ENCODE measurements at regions not wholly inside any gene's neighbourhood (a gene's known extent, or its start where the extent isn't known, plus 50 kb on each side); places are given as distances from the start of the nearest gene placed in this dataset.

DNA sequence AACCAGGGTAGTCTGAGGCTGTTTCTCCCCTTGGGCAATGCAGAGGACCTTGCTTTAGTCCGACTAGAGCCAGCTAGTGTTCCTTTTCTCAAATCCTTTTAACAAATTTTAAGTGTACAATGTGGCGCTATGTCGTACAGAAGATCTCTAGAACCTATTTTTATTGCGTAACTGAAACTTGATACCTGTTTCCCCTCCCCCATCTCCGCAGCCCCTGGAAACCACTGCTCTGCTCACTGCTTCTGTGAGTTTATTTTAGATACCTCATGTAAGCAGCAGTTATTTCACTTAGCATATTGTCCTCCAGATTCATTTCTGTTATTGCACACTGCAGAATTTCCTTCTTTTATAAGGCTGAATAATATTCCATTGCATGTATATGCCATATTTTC lies 1092.3 kb downstream of the AACS start:
- TF ChIP-seq, protein P1, sequence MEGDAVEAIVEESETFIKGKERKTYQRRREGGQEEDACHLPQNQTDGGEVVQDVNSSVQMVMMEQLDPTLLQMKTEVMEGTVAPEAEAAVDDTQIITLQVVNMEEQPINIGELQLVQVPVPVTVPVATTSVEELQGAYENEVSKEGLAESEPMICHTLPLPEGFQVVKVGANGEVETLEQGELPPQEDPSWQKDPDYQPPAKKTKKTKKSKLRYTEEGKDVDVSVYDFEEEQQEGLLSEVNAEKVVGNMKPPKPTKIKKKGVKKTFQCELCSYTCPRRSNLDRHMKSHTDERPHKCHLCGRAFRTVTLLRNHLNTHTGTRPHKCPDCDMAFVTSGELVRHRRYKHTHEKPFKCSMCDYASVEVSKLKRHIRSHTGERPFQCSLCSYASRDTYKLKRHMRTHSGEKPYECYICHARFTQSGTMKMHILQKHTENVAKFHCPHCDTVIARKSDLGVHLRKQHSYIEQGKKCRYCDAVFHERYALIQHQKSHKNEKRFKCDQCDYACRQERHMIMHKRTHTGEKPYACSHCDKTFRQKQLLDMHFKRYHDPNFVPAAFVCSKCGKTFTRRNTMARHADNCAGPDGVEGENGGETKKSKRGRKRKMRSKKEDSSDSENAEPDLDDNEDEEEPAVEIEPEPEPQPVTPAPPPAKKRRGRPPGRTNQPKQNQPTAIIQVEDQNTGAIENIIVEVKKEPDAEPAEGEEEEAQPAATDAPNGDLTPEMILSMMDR (IDR thresholded peaks at IDR 0.05; ENCODE audit: extremely low read depth, low read depth, low read length): no peak
- H3K36me3 ChIP-seq (ENCODE audit: insufficient read depth, low read length): no peaks in the 10 kb centered on the region
- H4K20me1 ChIP-seq (ENCODE audit: insufficient read depth, low read length): no peaks in the 10 kb centered on the region
- H3K79me2 ChIP-seq (ENCODE audit: insufficient read depth, low read length): no peaks in the 10 kb centered on the region
- H3K27ac ChIP-seq (ENCODE audit: low read depth, low read length): no peak overlapping the region
- H3K27me3 ChIP-seq (ENCODE audit: insufficient read depth, low read length): no peaks in the 10 kb centered on the region
- DNase-seq (ENCODE audit: insufficient read length, low spot score, missing footprints): no peak
- H3K4me2 ChIP-seq (ENCODE audit: insufficient read depth, low read length): no peak overlapping the region
- no peaks in the 10 kb centered on the region for H3K9me3 ChIP-seq (ENCODE audit: low read depth, low read length)
- H2AFZ ChIP-seq (ENCODE audit: low read length): no peak overlapping the region
- H3K4me1 ChIP-seq (ENCODE audit: insufficient read depth, low read length): no peaks in the 10 kb centered on the region
- no peak overlapping the region for H3K4me3 ChIP-seq (ENCODE audit: insufficient read depth, low read length)

DNA sequence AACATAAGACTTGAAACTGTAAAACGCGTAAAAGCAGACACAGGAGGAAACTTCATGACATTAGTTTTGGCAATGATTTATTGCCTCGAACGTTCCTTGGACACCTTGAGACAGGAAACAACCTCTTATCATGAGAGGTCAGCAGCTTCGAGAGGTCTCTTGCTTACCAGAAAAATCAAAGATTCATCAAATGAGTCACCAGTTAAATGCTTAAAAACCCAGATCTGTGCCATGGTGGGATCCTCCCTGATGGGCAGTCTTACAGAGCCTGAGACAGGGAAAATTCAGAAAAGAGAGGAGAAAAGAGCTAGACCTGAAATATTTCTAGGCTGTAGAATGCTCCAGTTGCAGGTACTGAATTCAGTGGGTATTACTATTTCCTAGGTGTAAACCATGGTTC lies 1093.9 kb downstream of the AACS start:
- H3K4me3 ChIP-seq (ENCODE audit: insufficient read depth, low read length): no peak overlapping the region
- no peaks in the 10 kb centered on the region for H3K79me2 ChIP-seq (ENCODE audit: insufficient read depth, low read length)
- H3K27me3 ChIP-seq (ENCODE audit: insufficient read depth, low read length): no peaks in the 10 kb centered on the region
- H2AFZ ChIP-seq (ENCODE audit: low read length): no peak overlapping the region
- no peak for DNase-seq (ENCODE audit: insufficient read length, low spot score, missing footprints)
- no peak overlapping the region for H3K4me2 ChIP-seq (ENCODE audit: insufficient read depth, low read length)
- H3K27ac ChIP-seq (ENCODE audit: low read depth, low read length): no peak overlapping the region
- TF ChIP-seq, protein P1 (IDR thresholded peaks at IDR 0.05; ENCODE audit: extremely low read depth, low read depth, low read length): no peak
- H3K36me3 ChIP-seq (ENCODE audit: insufficient read depth, low read length): no peaks in the 10 kb centered on the region
- H4K20me1 ChIP-seq (ENCODE audit: insufficient read depth, low read length): no peaks in the 10 kb centered on the region
- H3K9me3 ChIP-seq (ENCODE audit: low read depth, low read length): no peaks in the 10 kb centered on the region
- no peaks in the 10 kb centered on the region for H3K4me1 ChIP-seq (ENCODE audit: insufficient read depth, low read length)

DNA sequence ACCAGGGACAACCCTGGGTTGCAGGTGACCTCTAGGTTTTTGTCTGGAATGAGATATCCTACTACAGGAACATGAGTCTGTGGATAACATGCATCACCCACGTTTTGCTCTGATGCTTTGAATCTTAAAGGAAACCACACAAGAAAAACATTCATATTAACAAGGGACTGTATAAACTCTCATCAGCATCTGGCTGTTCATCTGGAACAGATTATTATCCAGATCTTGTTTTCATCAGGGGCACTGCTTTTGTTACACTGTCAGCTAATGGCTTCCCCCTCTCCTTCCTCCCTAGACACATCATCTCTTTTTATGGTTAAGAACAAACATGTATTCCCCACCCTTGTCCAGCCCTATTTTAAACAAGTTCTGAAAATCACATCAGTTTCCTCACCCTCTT lies 1095.7 kb downstream of the AACS start:
- Histone ChIP-seq H3K79me2 (ENCODE audit: insufficient read depth, low read length) (no peaks in the 10 kb centered on the region), H3K36me3 (ENCODE audit: insufficient read depth, low read length) (no peaks in the 10 kb centered on the region), H2AFZ (ENCODE audit: low read length) (no peak overlapping the region), H4K20me1 (ENCODE audit: insufficient read depth, low read length) (no peaks in the 10 kb centered on the region), H3K4me3 (ENCODE audit: insufficient read depth, low read length) (no peak overlapping the region), H3K27me3 (ENCODE audit: insufficient read depth, low read length) (no peaks in the 10 kb centered on the region), H3K4me2 (ENCODE audit: insufficient read depth, low read length) (no peak overlapping the region), H3K27ac (ENCODE audit: low read depth, low read length) (no peak overlapping the region), H3K9me3 (ENCODE audit: low read depth, low read length) (no peaks in the 10 kb centered on the region), H3K4me1 (ENCODE audit: insufficient read depth, low read length) (no peaks in the 10 kb centered on the region)
- DNase-seq (ENCODE audit: insufficient read length, low spot score, missing footprints): no peak
- TF ChIP-seq, protein P1 (IDR thresholded peaks at IDR 0.05; ENCODE audit: extremely low read depth, low read depth, low read length): no peak

- Histone ChIP-seq H4K20me1 (ENCODE audit: insufficient read depth, low read length) (no peaks in the 10 kb centered on the region), H3K27me3 (ENCODE audit: insufficient read depth, low read length) (no peaks in the 10 kb centered on the region), H2AFZ (ENCODE audit: low read length) (no peak overlapping the region), H3K27ac (ENCODE audit: low read depth, low read length) (no peak overlapping the region), H3K79me2 (ENCODE audit: insufficient read depth, low read length) (no peaks in the 10 kb centered on the region), H3K4me2 (ENCODE audit: insufficient read depth, low read length) (no peak overlapping the region), H3K4me3 (ENCODE audit: insufficient read depth, low read length) (no peak overlapping the region), H3K9me3 (ENCODE audit: low read depth, low read length) (no peaks in the 10 kb centered on the region), H3K4me1 (ENCODE audit: insufficient read depth, low read length) (no peaks in the 10 kb centered on the region), H3K36me3 (ENCODE audit: insufficient read depth, low read length) (no peaks in the 10 kb centered on the region)
- DNase-seq (ENCODE audit: insufficient read length, low spot score, missing footprints): no peak
- TF ChIP-seq, protein P1 (IDR thresholded peaks at IDR 0.05; ENCODE audit: extremely low read depth, low read depth, low read length): no peak
Observed at GRCh38 chr12:126163984-126164383, 1098.7 kb downstream of the AACS start.
